WI38 (cell line): ENCODE measurements at regions not wholly inside any gene's neighbourhood (a gene's known extent, or its start where the extent isn't known, plus 50 kb on each side); places are given as distances from the start of the nearest gene placed in this dataset.
"Not testable (repeated sequence)": the region's sequence is repeated elsewhere in the genome, so short reads cannot be mapped to it uniquely, and the experiment has no call there.

Experiments
- H3K4me3 ChIP-seq: 2 replicates; pipeline ENCODE4 v1.5.1; 2011; ENCODE audit warnings: low read depth, mild to moderate bottlenecking, control low read depth, low read length
- CTCF ChIP-seq: IDR thresholded peaks from 2 replicates; pipeline ENCODE4 v1.5.1; 2012; ENCODE audit warnings: low read depth, mild to moderate bottlenecking, control low read depth, low read length

GRCh38 chr10:28444031-28444430 lies 88.9 kb upstream of the WAC start:
- no peak for TF ChIP-seq CTCF
- no peak overlapping the region for H3K4me3 ChIP-seq

GRCh38 chr10:28445516-28445915 lies 87.4 kb upstream of the WAC start:
- no peak for TF ChIP-seq CTCF
- no peak overlapping the region for H3K4me3 ChIP-seq

- no peak for TF ChIP-seq CTCF
- no peak overlapping the region for H3K4me3 ChIP-seq
Measured at GRCh38 chr10:28449382-28449781, 83.5 kb upstream of the WAC start.

GRCh38 chr10:28449926-28450325 lies 83.0 kb upstream of the WAC start:
- no peak overlapping the region for H3K4me3 ChIP-seq
- no peak for TF ChIP-seq CTCF

- TF ChIP-seq CTCF = no peak
- no peak overlapping the region for H3K4me3 ChIP-seq
Measured at GRCh38 chr10:28453926-28454325, 79.0 kb upstream of the WAC start.

- no peak for TF ChIP-seq CTCF
Measured at GRCh38 chr10:28457110-28457509, 75.8 kb upstream of the WAC start.

GRCh38 chr10:28457873-28458272 lies 75.0 kb upstream of the WAC start:
- H3K4me3 ChIP-seq = not testable (repeated sequence)

More at GRCh38 chr10:28457110-28457509, 75.8 kb upstream of the WAC start:
- no peak overlapping the region for H3K4me3 ChIP-seq

- no peak for TF ChIP-seq CTCF
Measured at GRCh38 chr10:28459453-28460144, 73.3 kb upstream of the WAC start.

More at GRCh38 chr10:28459453-28460144, 73.3 kb upstream of the WAC start:
- H3K4me3 ChIP-seq = no peak overlapping the region
